IMR-90 (cell line): ENCODE measurements at regions not wholly inside any gene's neighbourhood (a gene's known extent, or its start where the extent isn't known, plus 50 kb on each side); places are given as distances from the start of the nearest gene placed in this dataset.

Source experiments
- ATAC-seq: fragments of 200-7000 bp; cut with Tn5 transposase; 2 replicates; pipeline ENCODE4 v1.9.1; 2020; ENCODE audit warnings: low read depth, mild to moderate bottlenecking, moderate library complexity
- BruUV-seq: library from RNA; stranded (reverse); fragments of 400-500 nt; replicated peaks from 2 replicates; lab custom pipeline; 2021; lab: Mats Ljungman, UMichigan
- CTCF ChIA-PET: fragments of 300-600 bp; formaldehyde crosslinking; extraction: SDS; loops from one replicate; lab custom pipeline; 2021; ENCODE audit warnings: antibody characterized with exemption; lab: Yijun Ruan, JAX
- POLR2A ChIA-PET: fragments of 300-600 bp; sonication (Branson Sonifier 250); formaldehyde crosslinking; loops from one replicate; lab custom pipeline; 2022; ENCODE audit warnings: antibody characterized with exemption; ENCODE audit not compliant: unreplicated experiment; lab: Charles Lee
- DNase-seq: peaks from one replicate; pipeline ENCODE4 v3.0.0; 2013
- H2AFZ ChIP-seq: replicated peaks from 2 replicates; pipeline ENCODE3; 2013; ENCODE audit warnings: low read length, mild to moderate bottlenecking; ENCODE audit not compliant: poor library complexity
- H2AK5ac ChIP-seq: 2 replicates; pipeline ENCODE4 v1.6.1; 2013; ENCODE audit warnings: low read depth, low read length, inconsistent platforms
- H2AK9ac ChIP-seq: replicated peaks from 2 replicates; pipeline ENCODE3; 2013; ENCODE audit warnings: mild to moderate bottlenecking, low read depth, low read length, moderate library complexity; ENCODE audit not compliant: poor library complexity
- H2BK120ac ChIP-seq: 2 replicates; pipeline ENCODE4 v1.6.1; 2013; ENCODE audit warnings: low read depth, low read length, inconsistent platforms
- H2BK15ac ChIP-seq: 3 replicates; pipeline ENCODE4 v1.6.1; 2013; ENCODE audit warnings: low read depth, low read length, inconsistent platforms
- H2BK20ac ChIP-seq: 2 replicates; pipeline ENCODE4 v1.6.1; 2013; ENCODE audit warnings: low read depth, mild to moderate bottlenecking, inconsistent platforms, low read length, moderate library complexity
- H2BK5ac ChIP-seq: 2 replicates; pipeline ENCODE4 v1.6.1; 2013; ENCODE audit warnings: mild to moderate bottlenecking, low read depth, low read length, inconsistent platforms; ENCODE audit not compliant: poor library complexity, severe bottlenecking
- H3K14ac ChIP-seq: replicated peaks from 2 replicates; pipeline ENCODE4 v1.6.1; 2013; ENCODE audit warnings: low read depth, low read length, inconsistent platforms
- H3K18ac ChIP-seq: 2 replicates; pipeline ENCODE4 v1.6.1; 2013; ENCODE audit warnings: low read depth, low read length, control low read depth
- H3K23ac ChIP-seq: 2 replicates; pipeline ENCODE4 v1.6.1; 2013; ENCODE audit warnings: low read depth, low read length, inconsistent platforms
- H3K27ac ChIP-seq: 2 replicates; pipeline ENCODE4 v1.5.1; 2013; ENCODE audit warnings: mild to moderate bottlenecking, control low read depth, low read length; ENCODE audit not compliant: insufficient read depth
- H3K27me3 ChIP-seq: 2 replicates; pipeline ENCODE4 v1.6.1; 2013; ENCODE audit warnings: low read length; ENCODE audit not compliant: control insufficient read depth, insufficient read depth
- H3K36me3 ChIP-seq: 2 replicates; pipeline ENCODE4 v1.6.1; 2013; ENCODE audit warnings: low read length, mixed read lengths; ENCODE audit not compliant: control insufficient read depth, insufficient read depth
- H3K4ac ChIP-seq: 2 replicates; pipeline ENCODE4 v1.6.1; 2013; ENCODE audit warnings: low read depth, low read length, inconsistent platforms
- H3K4me1 ChIP-seq: 2 replicates; pipeline ENCODE4 v1.6.1; 2013; ENCODE audit warnings: low read length, mixed read lengths; ENCODE audit not compliant: control insufficient read depth, insufficient read depth
- H3K4me2 ChIP-seq: 2 replicates; pipeline ENCODE4 v1.6.1; 2013; ENCODE audit warnings: low read depth, mild to moderate bottlenecking, control low read depth, low read length, moderate library complexity
- H3K4me3 ChIP-seq: 2 replicates; pipeline ENCODE4 v1.5.1; 2013; ENCODE audit warnings: low read depth, mild to moderate bottlenecking, control low read depth, low read length, moderate library complexity; ENCODE audit not compliant: insufficient read depth
- H3K56ac ChIP-seq: 2 replicates; pipeline ENCODE4 v1.6.1; 2013; ENCODE audit warnings: low read length, inconsistent platforms; ENCODE audit not compliant: insufficient read depth; ENCODE audit errors: extremely low read depth
- H3K79me1 ChIP-seq, 2 experiments: 2 replicates each; pipeline ENCODE4 v1.6.1; 2013; ENCODE audit warnings: low read length in 2 of 2, inconsistent platforms in 1 of 2, low read depth in 1 of 2
- H3K9ac ChIP-seq: 2 replicates; pipeline ENCODE4 v1.6.1; 2013; ENCODE audit warnings: low read depth, low read length, control low read depth
- H3K9me1 ChIP-seq: 2 replicates; pipeline ENCODE4 v1.6.1; 2013; ENCODE audit warnings: low read length, inconsistent platforms; ENCODE audit not compliant: insufficient read depth
- H3K9me3 ChIP-seq: 2 replicates; pipeline ENCODE4 v1.6.1; 2013; ENCODE audit warnings: low read length; ENCODE audit not compliant: control insufficient read depth, insufficient read depth
- H4K20me1 ChIP-seq: 2 replicates; pipeline ENCODE4 v1.6.1; 2013; ENCODE audit warnings: low read length, inconsistent platforms; ENCODE audit not compliant: insufficient read depth
- H4K5ac ChIP-seq: 2 replicates; pipeline ENCODE4 v1.6.1; 2013; ENCODE audit warnings: mild to moderate bottlenecking, low read depth, low read length, control low read depth
- H4K8ac ChIP-seq, 2 experiments: 2 replicates each; pipeline ENCODE4 v1.6.1; 2013; ENCODE audit warnings: low read depth in 2 of 2, low read length in 2 of 2, control low read depth in 1 of 2, inconsistent platforms in 1 of 2
- H4K91ac ChIP-seq: 2 replicates; pipeline ENCODE4 v1.6.1; 2013; ENCODE audit warnings: low read depth, low read length, inconsistent platforms; ENCODE audit not compliant: insufficient read depth
- BHLHE40 ChIP-seq: fragments of 150-350 bp; IDR thresholded peaks from 2 replicates; pipeline ENCODE4 v1.6.1; 2016; ENCODE audit warnings: mild to moderate bottlenecking, low read depth, low read length
- CEBPB ChIP-seq: IDR thresholded peaks from 2 replicates; pipeline ENCODE4 v1.6.1; 2012; ENCODE audit warnings: low read depth, low read length, improper control_type of control experiment
- CHD1 ChIP-seq: IDR thresholded peaks from 2 replicates; pipeline ENCODE4 v1.6.1; 2012; ENCODE audit warnings: low read depth, low read length, improper control_type of control experiment
- ELK1 ChIP-seq: fragments of 150-350 bp; IDR thresholded peaks from 2 replicates; pipeline ENCODE4 v1.6.1; 2016; ENCODE audit warnings: low read depth, mild to moderate bottlenecking, low read length, moderate library complexity, borderline replicate concordance
- FOS ChIP-seq: fragments of 150-350 bp; IDR thresholded peaks from 2 replicates; pipeline ENCODE4 v1.6.1; 2016; ENCODE audit warnings: low read depth, low read length
- MAFK ChIP-seq: IDR thresholded peaks from 2 replicates; pipeline ENCODE4 v1.6.1; 2012; ENCODE audit warnings: low read depth, low read length, improper control_type of control experiment
- MAZ ChIP-seq: IDR thresholded peaks from 2 replicates; pipeline ENCODE4 v1.6.1; 2012; ENCODE audit warnings: low read depth, mild to moderate bottlenecking, low read length, improper control_type of control experiment, moderate library complexity, borderline replicate concordance
- MXI1 ChIP-seq: IDR thresholded peaks from 2 replicates; pipeline ENCODE4 v1.6.1; 2012; ENCODE audit warnings: low read depth, mild to moderate bottlenecking, low read length, moderate library complexity, borderline replicate concordance
- NFE2L2 ChIP-seq: fragments of 150-350 bp; IDR thresholded peaks from 2 replicates; pipeline ENCODE4 v1.6.1; 2016; ENCODE audit warnings: low read depth, mild to moderate bottlenecking, low read length
- POLR2A ChIP-seq: IDR thresholded peaks from 2 replicates; pipeline ENCODE4 v1.6.1; 2012; ENCODE audit warnings: mild to moderate bottlenecking, low read depth, low read length
- RAD21 ChIP-seq: IDR thresholded peaks from 2 replicates; pipeline ENCODE4 v1.6.1; 2012; ENCODE audit warnings: low read length, improper control_type of control experiment
- RCOR1 ChIP-seq: IDR thresholded peaks from 2 replicates; pipeline ENCODE4 v1.6.1; 2012; ENCODE audit warnings: mild to moderate bottlenecking, low read length, improper control_type of control experiment; ENCODE audit not compliant: insufficient replicate concordance
- RFX5 ChIP-seq: IDR thresholded peaks from 2 replicates; pipeline ENCODE4 v1.8.0; 2012; ENCODE audit warnings: low read depth, mild to moderate bottlenecking, low read length, moderate library complexity
- SMC3 ChIP-seq: fragments of 150-350 bp; IDR thresholded peaks from 2 replicates; pipeline ENCODE4 v1.6.1; 2016; ENCODE audit warnings: low read depth, mild to moderate bottlenecking, antibody characterized with exemption, low read length, moderate library complexity
- WGBS, 2 experiments: methylation state at CpG; one replicate each; pipeline versions ENCODE4 v1.1.5 to v1.1.7; 2013; ENCODE audit warnings: missing lambda C conversion rate in 2 of 2; ENCODE audit not compliant: insufficient read length in 1 of 2; ENCODE audit errors: extremely low coverage in 2 of 2; 5-methylcytosine and 5-hydroxymethylcytosine counted together
- dilution Hi-C: fragments of 300-500 bp; cut with HindIII; formaldehyde crosslinking; loops from one replicate; pipeline ENCODE4 v1.14.3; 2018; ENCODE audit warnings: low sequenced_read_pairs; ENCODE audit not compliant: unreplicated experiment
- in situ Hi-C: fragments of 300-500 bp; cut with MboI; formaldehyde crosslinking; loops from 3 replicates; pipeline ENCODE4 v1.14.3; 2019; ENCODE audit warnings: low sequenced_read_pairs, inconsistent platforms, mixed read lengths
- intact Hi-C: fragments of 100-400 bp; cut with micrococcal nuclease; formaldehyde crosslinking; loops from 2 replicates; pipeline ENCODE4 v1.10.0; 2022
- TF ChIP-seq, protein P1 (sequence below): fragments of 150-350 bp; IDR thresholded peaks from 2 replicates; pipeline ENCODE4 v1.6.1; 2017; ENCODE audit warnings: mild to moderate bottlenecking, antibody characterized with exemption, low read length, low read depth
- TF ChIP-seq, protein P2 (sequence below): conservative IDR thresholded peaks from 2 replicates; pipeline ENCODE4 v1.5.1; 2012; ENCODE audit warnings: mild to moderate bottlenecking, low read depth, low read length, improper control_type of control experiment

DNA sequence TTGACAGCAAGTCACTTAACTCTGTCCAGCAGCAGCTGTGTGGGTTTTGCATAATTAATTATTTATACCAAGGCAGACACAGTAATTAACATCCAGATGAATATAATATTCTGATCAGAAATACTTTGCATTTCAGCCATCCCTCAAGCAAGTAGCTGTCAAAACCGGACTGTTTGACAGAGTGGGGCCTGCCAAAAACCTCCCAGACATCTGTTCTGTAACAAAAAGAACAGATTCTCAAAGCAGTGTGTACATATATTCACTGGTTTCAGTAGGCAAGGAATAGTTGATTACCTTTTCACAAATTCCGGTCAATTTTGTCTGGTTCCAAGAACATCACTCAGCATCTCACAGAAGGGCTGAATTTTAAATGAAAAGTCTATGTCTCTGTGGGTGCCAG, 291.6 kb downstream of the CMPK2 start:
- dilution Hi-C loops: no loop called here
- Histone ChIP-seq H2BK120ac (peak overlapping the region; percentile 59; the same call in 1 of the 2 replicates), H3K9me3 (no peaks in the 10 kb centered on the region), H4K5ac (no peak overlapping the region), H2AK9ac (no peak overlapping the region), H2AFZ (no peak overlapping the region), H2BK15ac (no peak overlapping the region), H3K14ac (no peak overlapping the region), H3K4ac (no peak overlapping the region), H3K4me2 (no peak overlapping the region), H2BK20ac (peak overlapping the region; percentile 47; the same call in 1 of the 2 replicates), H3K9ac (no peak overlapping the region), H4K91ac (no peak overlapping the region), H3K4me1 (peaks cover 8% of the 10 kb centered on the region), H3K23ac (no peak overlapping the region), H2AK5ac (no peak overlapping the region), H3K9me1 (no peaks in the 10 kb centered on the region), H3K18ac (no peak overlapping the region), H3K27ac (no peak overlapping the region), H3K27me3 (no peaks in the 10 kb centered on the region), H3K4me3 (no peak overlapping the region), H3K56ac (no peak overlapping the region), H3K79me1 (no peaks in the 10 kb centered on the region), H4K8ac (no peak overlapping the region), H3K36me3 (no peaks in the 10 kb centered on the region), H4K20me1 (no peaks in the 10 kb centered on the region), H2BK5ac (no peak overlapping the region)
- in situ Hi-C loops: no loop called here
- no peak for ATAC-seq
- ChIA-PET POLR2A (no interaction called here), CTCF (no interaction called here)
- no peak for DNase-seq
- intact Hi-C loops: no loop called here
- BruUV-seq: no TSS peak
- no peak for TF ChIP-seq FOS
- no peak for TF ChIP-seq SMC3
- TF ChIP-seq, protein P1, sequence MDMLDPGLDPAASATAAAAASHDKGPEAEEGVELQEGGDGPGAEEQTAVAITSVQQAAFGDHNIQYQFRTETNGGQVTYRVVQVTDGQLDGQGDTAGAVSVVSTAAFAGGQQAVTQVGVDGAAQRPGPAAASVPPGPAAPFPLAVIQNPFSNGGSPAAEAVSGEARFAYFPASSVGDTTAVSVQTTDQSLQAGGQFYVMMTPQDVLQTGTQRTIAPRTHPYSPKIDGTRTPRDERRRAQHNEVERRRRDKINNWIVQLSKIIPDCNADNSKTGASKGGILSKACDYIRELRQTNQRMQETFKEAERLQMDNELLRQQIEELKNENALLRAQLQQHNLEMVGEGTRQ: no peak
- TF ChIP-seq RFX5: no peak
- no peak for TF ChIP-seq MAFK
- TF ChIP-seq POLR2A: no peak
- no peak for TF ChIP-seq ELK1
- no peak for TF ChIP-seq BHLHE40
- no peak for TF ChIP-seq CHD1
- no peak for TF ChIP-seq MXI1
- TF ChIP-seq MAZ: no peak
- no peak for TF ChIP-seq CEBPB
- no peak for TF ChIP-seq RAD21
- no peak for TF ChIP-seq RCOR1
- no peak for TF ChIP-seq NFE2L2
- TF ChIP-seq, protein P2, sequence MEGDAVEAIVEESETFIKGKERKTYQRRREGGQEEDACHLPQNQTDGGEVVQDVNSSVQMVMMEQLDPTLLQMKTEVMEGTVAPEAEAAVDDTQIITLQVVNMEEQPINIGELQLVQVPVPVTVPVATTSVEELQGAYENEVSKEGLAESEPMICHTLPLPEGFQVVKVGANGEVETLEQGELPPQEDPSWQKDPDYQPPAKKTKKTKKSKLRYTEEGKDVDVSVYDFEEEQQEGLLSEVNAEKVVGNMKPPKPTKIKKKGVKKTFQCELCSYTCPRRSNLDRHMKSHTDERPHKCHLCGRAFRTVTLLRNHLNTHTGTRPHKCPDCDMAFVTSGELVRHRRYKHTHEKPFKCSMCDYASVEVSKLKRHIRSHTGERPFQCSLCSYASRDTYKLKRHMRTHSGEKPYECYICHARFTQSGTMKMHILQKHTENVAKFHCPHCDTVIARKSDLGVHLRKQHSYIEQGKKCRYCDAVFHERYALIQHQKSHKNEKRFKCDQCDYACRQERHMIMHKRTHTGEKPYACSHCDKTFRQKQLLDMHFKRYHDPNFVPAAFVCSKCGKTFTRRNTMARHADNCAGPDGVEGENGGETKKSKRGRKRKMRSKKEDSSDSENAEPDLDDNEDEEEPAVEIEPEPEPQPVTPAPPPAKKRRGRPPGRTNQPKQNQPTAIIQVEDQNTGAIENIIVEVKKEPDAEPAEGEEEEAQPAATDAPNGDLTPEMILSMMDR: no peak
- no CpG with 5 or more reads among the region's 2 CpGs for WGBS, 2 experiments
